Large intestine (tissue), 3 donors: ENCODE measurements at regions not wholly inside any gene's neighbourhood (a gene's known extent, or its start where the extent isn't known, plus 50 kb on each side); places are given as distances from the start of the nearest gene placed in this dataset.

Source experiments
- DNase-seq, 2 donors: peaks; one replicate each; pipeline versions ENCODE4 v3.0.0 to v3.0.0-alpha.2; 2013
- H3K27ac ChIP-seq: one replicate; pipeline ENCODE4 v1.5.1; 2013; ENCODE audit warnings: low read length
- H3K27me3 ChIP-seq: 2 replicates; pipeline ENCODE4 v1.6.1; 2013; ENCODE audit warnings: low read length; ENCODE audit not compliant: control insufficient read depth, insufficient read depth
- H3K36me3 ChIP-seq: 2 replicates; pipeline ENCODE4 v1.6.1; 2013; ENCODE audit warnings: low read length; ENCODE audit not compliant: control insufficient read depth, insufficient read depth
- H3K4me1 ChIP-seq: one replicate; pipeline ENCODE4 v1.6.1; 2013; ENCODE audit warnings: low read length; ENCODE audit not compliant: control insufficient read depth, insufficient read depth
- H3K4me3 ChIP-seq: one replicate; pipeline ENCODE4 v1.5.1; 2013; ENCODE audit warnings: low read length
- H3K9me3 ChIP-seq: one replicate; pipeline ENCODE4 v1.6.1; 2013; ENCODE audit warnings: mild to moderate bottlenecking, low read depth, low read length, moderate library complexity; ENCODE audit not compliant: control insufficient read depth
- WGBS: methylation state at CpG from one replicate; pipeline ENCODE4 v1.1.5; 2013; ENCODE audit warnings: low lambda C conversion rate; ENCODE audit not compliant: insufficient coverage; 5-methylcytosine and 5-hydroxymethylcytosine counted together

- Histone ChIP-seq H3K36me3 (no peaks in the 10 kb centered on the region), H3K27ac (no peak overlapping the region), H3K9me3 (no peaks in the 10 kb centered on the region), H3K4me3 (no peak overlapping the region), H3K4me1 (no peaks in the 10 kb centered on the region), H3K27me3 (peaks cover 29% of the 10 kb centered on the region)
- no CpG with 5 or more reads among the region's 6 CpGs for WGBS
- DNase-seq: no peak
These were observed 49.9 kb upstream of the STUM start for GRCh38 chr1:226498640-226499008.
